ENCODE measurements at regions not wholly inside any gene's neighbourhood (a gene's known extent, or its start where the extent isn't known, plus 50 kb on each side); places are given as distances from the start of the nearest gene placed in this dataset.

GRCh38 chr2:216281316-216281715 is 91.0 kb downstream of the MARCHF4 start:
- no peak for TF ChIP-seq MAX (IDR thresholded peaks at IDR 0.05; ENCODE audit: low read depth)
- TF ChIP-seq CTCF (IDR thresholded peaks at IDR 0.05) = no peak
- no peak for TF ChIP-seq EP300 (IDR thresholded peaks at IDR 0.05; ENCODE audit: borderline replicate concordance in 1 of 2, low read depth in 1 of 2, low read length in 1 of 2)
- TF ChIP-seq EZH2phosphoT487 (IDR thresholded peaks at IDR 0.05; ENCODE audit: borderline replicate concordance, low read depth) = no peak
- TF ChIP-seq RAD21 (IDR thresholded peaks at IDR 0.05; ENCODE audit: low read length) = no peak
- no peak for TF ChIP-seq POLR2AphosphoS5 (IDR thresholded peaks at IDR 0.05; ENCODE audit: low read depth, low read length)

All from SK-N-SH (cell line).